ENCODE measurements at regions not wholly inside any gene's neighbourhood (a gene's known extent, or its start where the extent isn't known, plus 50 kb on each side); places are given as distances from the start of the nearest gene placed in this dataset.

DNA sequence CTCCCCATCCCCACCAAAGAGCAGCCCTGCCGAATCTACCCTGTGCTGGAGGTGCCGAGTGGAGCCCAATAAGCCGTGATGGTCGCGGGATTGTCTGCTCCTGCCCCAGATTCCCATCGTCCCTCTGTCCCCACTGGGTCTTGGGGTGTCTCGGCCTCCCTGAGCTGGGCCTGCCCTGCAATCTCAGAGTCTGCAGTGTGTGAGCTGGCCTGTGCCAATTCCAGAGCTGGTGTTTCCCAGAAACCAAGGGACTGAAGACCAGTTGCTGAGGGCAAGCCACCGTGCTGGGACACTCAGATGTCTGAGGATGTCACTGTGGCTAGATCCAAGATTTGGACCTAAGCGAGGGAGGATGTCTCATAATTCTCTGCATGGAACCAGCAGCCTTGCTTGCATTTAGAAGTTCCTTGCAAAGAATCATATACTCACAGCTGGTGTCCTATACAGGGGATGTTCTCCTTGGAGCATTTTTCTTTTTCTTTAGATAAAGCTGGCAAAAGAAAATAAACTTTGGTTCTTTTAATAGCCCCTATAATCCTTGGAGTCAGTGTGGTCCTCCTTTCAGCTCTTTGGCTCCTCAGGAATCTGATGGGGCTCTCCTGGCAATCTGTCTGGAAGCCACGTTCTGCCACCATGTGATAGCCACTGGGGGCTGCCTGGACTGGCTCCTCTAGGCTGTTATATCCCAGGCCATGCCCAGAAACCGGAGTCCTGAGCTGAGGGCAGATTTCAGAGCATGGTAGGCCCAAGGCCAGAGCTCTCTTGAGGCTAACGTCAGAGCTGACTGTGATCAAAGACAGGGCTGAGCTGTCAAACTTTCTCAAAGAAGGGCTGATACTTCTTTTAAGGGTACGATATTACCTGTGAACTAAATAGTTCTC lies 140.1 kb upstream of the HAAO start:
- no peak for ATAC-seq
- no peak for DNase-seq

- ATAC-seq (no peak), DNase-seq (no peak)
Observed at GRCh38 chr2:42931818-42932195, 139.4 kb upstream of the HAAO start.

GRCh38 chr2:42931146-42931817 lies 138.9 kb upstream of the HAAO start:
- DNase-seq (no peak), ATAC-seq (no peak)

- no peak for DNase-seq
- ATAC-seq: no peak
Observed at GRCh38 chr2:42930025-42930581, 137.7 kb upstream of the HAAO start.

DNA sequence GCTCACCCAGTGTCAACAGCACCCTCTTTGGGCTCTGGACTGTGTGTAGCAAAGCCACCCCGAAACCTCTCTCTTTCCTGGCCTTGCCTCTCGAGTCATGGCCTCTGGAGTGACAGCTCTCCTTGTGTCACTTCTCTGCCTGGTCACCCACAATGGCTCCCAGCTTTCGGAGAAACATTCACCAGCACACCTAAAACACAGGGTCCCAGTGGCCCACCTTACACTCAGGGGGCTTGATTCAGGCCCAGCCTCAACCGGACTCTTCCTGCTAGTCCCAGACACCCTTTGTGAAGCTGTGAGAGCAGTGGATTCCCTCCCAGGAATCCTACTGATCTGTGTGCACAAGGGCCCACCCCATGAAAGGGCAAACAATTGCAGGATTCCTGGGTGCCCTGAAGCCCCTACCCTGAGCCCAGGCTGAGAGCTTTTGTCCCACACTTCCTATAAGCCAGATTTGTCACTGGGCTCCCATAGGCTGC lies 137.2 kb upstream of the HAAO start:
- DNase-seq (no peak), ATAC-seq (no peak)

DNA sequence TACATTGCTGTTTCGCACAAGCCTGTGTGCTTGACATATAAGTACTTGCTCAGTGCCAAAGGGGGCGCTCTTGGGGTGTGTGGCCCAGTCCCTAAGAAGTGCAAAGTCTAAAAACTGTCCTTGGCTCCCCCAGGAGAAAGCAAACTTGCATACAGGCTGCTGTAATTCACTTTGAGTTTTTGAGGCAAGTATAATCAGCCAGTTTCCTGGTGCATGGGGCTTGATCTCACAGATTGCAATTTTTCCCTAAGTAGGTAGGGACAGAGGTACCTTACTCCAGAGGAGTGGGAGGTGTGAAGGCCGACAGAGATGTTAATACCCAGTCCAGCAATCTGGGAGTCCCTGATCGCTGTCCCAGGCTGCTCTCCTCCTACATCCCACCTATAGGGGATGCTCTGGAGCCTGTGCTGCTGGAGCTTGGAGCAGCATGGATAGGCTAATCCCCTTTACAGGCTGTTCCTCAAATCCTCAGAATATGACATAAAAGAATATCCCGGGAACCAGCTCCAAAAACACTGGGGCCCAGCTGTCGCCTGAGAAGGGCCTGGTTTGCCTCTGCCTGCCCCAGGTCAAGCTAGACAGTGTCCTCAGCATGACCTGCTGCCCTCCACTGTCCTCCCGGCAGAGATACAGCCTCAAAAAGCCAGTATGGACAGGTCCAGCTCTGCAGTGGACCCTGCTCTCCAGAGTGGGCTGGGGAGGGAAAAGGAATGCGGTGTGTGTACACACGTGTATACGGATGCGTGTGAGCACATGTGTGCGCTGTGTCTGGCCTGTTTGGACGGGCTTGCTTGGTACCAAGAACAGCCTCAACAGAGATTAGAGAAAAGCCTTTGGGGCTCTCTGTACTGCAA lies 136.5 kb upstream of the HAAO start:
- DNase-seq: no peak
- no peak for ATAC-seq

DNA sequence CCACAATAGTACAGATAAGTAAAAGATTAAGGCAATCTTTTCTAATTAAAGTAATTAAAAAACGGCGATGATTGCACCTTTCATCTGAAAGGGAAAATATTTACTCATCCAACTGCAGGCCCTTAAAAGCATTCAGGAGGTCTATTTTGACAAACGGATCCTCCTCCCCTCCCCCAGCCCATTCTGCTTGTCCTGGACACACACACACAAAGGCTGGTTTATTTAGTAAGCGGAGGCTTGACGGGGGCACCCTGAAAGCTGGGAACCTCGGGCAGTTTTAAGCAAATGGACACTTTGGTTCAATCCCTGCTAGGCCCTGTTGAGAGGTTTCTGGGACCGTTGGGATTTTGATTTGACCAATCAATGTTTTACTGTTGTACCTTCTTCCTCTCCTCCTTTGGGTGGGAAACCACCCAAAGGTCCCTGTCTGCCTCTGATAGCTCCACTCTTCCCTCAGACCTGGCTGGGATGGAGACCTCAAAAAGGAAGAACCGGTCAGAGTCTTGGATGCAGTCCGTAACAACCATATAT lies 135.8 kb upstream of the HAAO start:
- no peak for DNase-seq
- ATAC-seq: no peak

DNA sequence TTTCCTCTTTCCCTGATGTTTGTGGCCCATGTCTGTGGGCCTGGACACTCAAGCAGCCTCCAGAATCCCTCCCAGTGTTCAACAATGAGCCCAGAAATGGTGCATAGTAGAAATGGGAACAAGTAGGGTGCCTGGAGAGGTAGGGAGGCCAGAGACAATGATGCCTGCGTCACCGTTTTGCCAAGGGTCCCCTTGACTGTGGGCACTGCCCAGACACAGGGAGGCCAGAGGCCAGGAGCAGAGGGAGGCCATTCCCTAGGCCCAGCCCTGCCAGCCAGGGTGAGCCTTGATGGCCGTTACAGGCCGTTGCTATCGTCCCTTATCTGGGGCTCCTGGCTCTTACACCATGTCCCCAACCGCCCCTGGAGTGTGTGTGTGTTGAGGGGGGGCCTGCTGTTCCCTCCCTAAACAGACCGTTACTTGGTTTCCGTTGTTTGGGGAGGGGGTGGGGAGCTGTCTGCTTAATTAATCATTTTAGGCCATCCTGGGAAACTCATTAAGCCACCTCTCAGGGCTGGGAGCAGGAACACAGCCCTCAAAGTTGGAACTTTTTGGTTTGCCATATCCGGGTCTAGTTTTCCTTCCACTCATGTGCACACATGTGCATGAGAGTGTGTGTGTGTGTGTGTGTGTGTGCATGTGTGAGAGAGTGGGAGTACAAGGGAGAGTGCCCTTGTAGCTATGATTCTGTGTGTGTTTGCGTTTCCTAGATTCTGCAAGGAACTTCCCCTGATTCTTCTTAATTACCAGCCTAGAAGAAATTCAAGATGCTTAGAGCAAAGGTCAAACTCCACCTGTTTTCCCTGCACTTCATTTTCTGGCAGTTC lies 135.2 kb upstream of the HAAO start:
- DNase-seq: no peak
- no peak for ATAC-seq

DNA sequence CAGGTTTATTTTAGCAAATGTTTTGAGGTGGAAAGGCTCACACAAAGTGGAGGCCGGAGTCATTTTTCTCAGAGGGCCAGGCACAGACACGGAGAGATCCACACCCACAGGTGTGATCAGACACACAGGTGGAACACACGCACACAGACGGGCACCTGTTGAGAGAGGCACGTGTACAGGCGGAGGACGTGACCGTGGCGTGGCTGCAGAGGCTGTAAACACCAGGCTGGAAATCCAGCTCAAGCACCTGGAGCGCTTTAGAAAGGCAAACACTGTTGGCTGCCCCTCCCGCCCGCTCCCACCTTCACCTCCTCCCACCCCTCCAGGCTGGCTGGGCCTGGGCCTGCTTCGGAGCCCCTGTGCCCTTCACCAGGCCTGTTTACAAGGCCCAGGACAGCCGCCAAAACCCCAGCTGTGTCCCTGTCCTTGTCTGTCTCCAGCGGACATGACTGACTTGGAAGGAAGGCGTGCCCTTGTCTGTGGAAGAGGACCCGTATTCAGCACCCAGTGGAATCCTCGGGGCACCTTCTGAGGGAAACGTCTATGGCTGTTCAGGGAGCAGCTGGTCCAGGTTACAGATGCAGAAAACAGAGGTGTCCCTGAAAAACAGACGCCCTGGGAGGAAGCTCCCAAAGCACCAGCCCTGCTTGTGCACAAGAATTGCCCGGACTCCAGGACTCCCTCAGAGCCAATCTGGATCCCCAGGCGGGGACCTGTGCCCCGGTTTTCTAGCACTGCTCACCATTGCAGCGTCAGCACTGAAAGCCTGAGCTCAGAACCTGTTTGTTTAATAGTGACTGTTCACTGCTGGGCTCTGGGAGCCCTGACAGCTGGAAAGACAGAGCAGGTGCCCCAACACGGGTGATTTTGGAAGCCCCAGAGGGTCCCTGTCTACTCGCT lies 134.3 kb upstream of the HAAO start:
- DNase-seq (no peak), ATAC-seq (no peak)

GRCh38 chr2:42925742-42926433 lies 133.5 kb upstream of the HAAO start:
- no peak for ATAC-seq
- DNase-seq: no peak

- DNase-seq (no peak), ATAC-seq (no peak)
Observed at GRCh38 chr2:42924418-42924886, 132.1 kb upstream of the HAAO start.

DNA sequence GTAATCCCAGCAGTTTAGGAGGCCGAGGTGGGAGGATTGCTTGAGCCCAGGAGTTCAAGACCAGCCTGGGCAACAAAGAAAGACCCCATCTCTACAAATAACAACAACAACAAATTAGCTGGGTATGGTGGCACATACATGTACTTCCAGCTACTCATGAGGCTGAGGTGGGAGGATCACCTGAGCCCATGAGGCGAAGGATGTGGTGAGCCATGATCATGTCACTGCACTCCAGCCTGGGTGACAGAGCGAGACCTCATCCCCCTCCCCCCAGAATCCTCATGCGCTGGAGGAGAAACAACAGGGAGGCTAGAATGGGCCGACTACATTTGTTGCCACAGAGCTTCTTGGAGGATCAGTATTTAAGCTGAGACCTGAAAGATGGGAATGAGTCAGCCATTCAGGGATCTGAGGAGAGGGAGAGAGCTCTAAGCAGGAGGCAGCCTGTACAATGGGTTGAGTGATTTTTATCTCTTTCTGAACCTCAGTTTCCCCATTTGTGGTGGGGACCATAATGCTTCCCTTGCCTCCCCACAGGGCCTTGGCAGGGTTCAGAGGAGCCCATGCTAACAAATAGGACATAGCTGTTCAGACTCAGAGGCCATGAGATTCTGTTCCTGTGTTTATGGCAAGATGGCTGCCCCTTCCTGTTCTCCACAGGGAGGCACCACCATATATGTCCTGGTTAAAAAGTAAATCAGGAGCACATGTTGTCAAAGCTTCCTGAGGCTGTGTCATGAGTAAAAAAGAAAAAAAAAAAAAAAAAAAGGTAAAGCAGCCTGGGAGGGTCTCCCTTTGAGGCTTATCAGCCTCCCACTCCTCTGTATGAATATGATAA lies 131.4 kb upstream of the HAAO start:
- no peak for DNase-seq
- no peak for ATAC-seq

DNA sequence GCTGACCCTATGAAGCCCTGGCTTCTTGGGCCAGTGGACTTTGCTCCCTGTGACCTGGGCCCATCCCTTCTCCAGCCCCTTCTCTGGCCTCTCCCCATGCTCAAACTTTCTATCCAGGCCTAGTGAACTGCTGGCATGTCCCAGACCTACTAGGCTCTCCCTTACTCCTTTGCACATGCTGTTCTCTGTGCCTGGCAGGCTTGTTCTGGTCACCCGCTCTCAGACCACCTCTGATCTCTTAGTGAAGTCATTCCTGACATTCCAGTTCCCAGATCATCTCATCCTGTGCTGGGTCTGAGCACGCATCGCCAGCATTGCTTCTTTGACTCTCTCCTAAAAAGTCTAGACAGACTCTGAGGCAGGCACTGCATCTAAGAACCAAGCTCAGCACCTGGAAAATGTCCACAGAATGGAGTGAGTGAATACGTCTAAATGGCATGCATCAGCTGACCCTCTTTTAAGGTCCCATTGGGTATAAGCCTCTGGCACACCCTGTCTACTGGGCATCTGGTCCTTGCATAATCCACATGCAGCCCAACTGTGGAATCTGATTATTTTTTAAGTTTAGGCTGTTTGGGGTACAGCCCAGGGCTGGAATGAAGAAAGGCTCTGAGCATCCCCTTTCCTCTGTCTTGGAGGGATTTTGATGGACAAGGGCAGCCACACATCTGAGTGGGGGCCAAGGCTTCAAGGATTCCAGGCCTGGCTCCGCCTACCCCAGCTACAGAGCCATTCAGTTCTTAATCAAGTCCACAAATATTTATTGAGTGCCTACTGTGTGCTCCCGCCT lies 130.6 kb upstream of the HAAO start:
- DNase-seq: no peak
- no peak for ATAC-seq

DNA sequence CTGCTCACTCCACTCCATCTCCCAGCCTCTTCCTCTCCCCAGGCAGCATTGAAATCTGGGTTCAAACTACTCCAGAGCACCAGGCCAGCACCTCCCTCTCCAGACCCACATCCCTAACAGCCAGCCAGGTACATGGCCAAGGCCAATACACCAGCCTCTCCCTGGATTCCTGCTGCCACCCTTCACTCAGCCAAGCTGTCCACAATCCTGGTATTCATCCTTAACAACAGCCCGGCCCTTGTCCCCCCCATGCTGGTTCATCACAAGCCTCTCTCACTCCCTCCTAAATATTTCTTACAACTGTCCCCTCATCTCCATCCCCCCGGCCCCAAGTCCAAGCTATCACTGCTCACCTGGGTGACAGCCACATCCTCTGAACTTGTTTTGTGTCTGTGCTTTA lies 129.9 kb upstream of the HAAO start:
- DNase-seq: no peak
- ATAC-seq: no peak

GRCh38 chr2:42921721-42922120 lies 129.3 kb upstream of the HAAO start:
- ATAC-seq (no peak), DNase-seq (no peak)

GRCh38 chr2:42921147-42921520 lies 128.8 kb upstream of the HAAO start:
- DNase-seq: no peak
- no peak for ATAC-seq

DNA sequence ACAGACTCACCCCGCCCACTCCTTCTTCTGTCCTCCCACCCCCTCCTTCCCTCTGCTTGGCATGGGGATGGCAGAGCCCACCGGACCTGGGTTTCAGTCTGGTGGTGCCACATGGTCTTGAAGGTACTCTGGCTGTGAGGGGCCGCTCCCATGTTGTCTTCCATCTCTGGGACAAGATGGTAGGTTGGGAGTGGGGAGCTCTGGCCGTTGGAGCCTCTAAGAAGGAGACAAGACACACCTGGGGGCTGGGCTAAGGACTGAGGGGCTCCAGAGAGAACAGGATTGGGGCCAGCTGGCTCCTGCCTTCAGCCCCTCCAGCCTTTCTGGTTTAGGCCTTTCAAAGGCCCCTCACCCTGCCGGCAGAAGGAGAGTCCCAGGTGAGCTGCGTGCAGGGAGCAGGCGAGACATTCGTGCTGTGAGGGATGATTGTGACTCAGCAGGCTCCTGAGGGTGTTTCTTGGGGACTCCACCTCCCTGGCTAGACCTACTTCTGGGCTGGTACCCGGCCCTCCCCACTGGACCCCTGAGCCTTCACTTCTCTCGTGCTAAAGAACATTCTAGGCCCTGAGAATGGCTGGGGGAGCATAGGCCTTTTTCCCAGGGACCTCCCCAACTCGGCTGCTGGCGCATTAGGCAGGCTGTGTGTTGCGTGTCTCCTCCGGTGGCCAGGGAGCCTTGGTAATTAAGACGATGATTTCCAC lies 128.2 kb upstream of the HAAO start:
- ATAC-seq: no peak

More for the DNA sequence above, 128.2 kb upstream of the HAAO start:
- DNase-seq: no peak

All from stimulated activated naive CD8-positive, alpha-beta T cell treated with anti-CD3 and anti-CD28 coated beads, Interleukin-15, Interleukin-2, amounts not matched to agents 100 U/mL and 50 U/mL, for 24 hours (primary cell).